ENCODE measurements at regions not wholly inside any gene's neighbourhood (a gene's known extent, or its start where the extent isn't known, plus 50 kb on each side); places are given as distances from the start of the nearest gene placed in this dataset.

DNA sequence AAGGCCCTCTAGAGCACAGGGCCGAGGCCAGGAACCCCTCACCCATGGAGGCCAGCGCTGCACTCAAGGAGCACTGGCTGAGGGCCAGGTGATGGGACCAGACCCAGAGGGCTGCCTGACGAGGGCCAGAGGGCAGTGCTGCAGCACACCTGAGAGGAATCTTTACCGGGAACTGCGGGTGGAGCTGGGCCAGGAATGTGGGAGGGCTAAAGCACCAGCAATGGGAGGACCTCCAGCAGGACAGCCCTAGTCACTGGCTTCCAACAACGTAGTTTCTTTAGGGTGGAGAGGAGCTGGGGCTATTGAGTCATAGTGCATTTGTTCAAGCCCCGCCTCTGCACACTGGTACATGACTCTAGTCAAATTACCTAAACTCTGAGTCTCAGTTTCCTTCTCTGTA, 143.4 kb downstream of the TMEM17 start:
- H3K4me3 ChIP-seq (ENCODE audit: low read depth, low read length) = no peak overlapping the region
- TF ChIP-seq, protein P1, sequence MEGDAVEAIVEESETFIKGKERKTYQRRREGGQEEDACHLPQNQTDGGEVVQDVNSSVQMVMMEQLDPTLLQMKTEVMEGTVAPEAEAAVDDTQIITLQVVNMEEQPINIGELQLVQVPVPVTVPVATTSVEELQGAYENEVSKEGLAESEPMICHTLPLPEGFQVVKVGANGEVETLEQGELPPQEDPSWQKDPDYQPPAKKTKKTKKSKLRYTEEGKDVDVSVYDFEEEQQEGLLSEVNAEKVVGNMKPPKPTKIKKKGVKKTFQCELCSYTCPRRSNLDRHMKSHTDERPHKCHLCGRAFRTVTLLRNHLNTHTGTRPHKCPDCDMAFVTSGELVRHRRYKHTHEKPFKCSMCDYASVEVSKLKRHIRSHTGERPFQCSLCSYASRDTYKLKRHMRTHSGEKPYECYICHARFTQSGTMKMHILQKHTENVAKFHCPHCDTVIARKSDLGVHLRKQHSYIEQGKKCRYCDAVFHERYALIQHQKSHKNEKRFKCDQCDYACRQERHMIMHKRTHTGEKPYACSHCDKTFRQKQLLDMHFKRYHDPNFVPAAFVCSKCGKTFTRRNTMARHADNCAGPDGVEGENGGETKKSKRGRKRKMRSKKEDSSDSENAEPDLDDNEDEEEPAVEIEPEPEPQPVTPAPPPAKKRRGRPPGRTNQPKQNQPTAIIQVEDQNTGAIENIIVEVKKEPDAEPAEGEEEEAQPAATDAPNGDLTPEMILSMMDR (IDR thresholded peaks at IDR 0.05; ENCODE audit: low read depth, low read length) = no peak
- in situ Hi-C loops (cut with HindIII; ENCODE audit: low sequenced_read_pairs) = no loop called here
- no peak for DNase-seq (ENCODE audit: low read depth, low spot score)

DNA sequence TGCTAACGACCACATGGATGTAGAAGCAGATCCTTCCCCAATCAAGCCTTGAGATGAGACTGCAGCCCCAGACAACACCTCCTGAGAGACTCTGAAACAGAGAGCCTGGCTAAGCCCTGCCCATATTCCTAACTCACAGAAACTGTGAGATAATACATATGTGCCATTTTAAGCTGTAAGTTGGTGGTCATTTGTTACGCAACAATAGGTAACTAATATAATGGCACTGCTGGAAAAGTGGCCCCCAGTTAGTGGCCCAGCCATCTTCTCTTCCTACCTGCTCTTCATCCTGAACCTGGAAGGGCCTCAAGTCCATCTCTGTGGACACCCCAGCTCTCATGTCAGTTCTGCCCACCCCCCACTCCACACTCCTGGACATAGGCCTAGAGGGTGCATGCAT, 144.0 kb downstream of the TMEM17 start:
- H3K4me3 ChIP-seq (ENCODE audit: low read depth, low read length) = no peak overlapping the region
- in situ Hi-C loops (cut with HindIII; ENCODE audit: low sequenced_read_pairs) = no loop called here
- TF ChIP-seq, protein P1 (IDR thresholded peaks at IDR 0.05; ENCODE audit: low read depth, low read length) = no peak
- DNase-seq (ENCODE audit: low read depth, low spot score) = no peak

DNA sequence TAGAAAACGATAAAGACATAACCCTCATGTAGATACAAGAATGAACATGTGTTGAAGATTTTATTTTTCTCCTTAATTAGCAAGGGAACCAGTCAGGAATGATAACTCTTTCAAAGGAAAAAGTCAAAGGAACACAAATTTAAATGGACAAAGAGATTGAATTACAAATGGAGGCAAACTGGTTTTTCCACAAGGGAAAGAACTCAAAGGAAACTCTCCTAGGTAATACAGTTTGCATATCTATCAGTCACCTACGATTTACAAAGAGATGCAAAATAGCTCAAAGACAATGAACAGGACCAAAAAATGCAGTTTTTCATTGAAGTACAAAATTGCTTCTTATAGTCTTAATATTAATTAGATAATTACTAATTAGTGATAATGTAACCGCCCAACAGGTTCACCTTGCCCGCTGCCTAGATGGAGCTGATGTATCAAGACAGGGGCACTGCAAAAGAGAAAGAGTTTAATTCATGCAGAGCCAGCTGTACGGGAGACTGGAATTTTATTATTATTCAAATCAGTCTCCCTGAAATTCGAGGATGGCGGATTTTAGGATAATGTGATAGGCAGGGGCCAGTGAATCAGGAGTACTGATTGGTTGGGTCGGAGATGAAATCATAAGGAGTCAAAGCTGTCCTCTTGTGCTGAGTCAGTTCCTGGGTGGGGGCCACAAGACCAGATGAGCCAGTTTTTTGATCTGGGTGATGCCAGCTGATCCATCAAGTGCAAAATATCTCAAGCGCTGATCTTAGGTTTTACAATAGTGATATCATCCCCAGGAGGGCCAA, 151.0 kb downstream of the TMEM17 start:
- DNase-seq (ENCODE audit: low read depth, low spot score) = no peak
- no peak overlapping the region for H3K4me3 ChIP-seq (ENCODE audit: low read depth, low read length)
- in situ Hi-C loops (cut with HindIII; ENCODE audit: low sequenced_read_pairs) = no loop called here
- TF ChIP-seq, protein P1 (IDR thresholded peaks at IDR 0.05; ENCODE audit: low read depth, low read length) = no peak

DNA sequence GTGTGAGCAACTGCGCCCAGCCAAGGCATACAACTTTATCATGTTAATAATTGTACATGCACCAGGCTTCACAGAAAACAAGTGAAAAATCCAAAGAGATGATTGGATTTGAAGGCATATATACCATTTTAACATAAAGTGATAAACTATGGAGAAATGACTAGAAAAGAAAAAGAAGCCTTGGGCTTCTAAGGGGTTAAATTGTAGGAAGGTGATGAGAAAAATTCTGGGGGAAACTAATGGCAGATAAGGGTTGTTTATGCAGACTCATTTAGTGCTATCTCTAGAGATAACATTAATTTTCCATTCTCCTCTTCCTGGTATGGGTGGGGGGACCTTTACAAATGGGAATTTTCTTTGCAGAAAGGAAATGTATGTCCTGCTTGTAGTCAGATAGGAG, 154.0 kb downstream of the TMEM17 start:
- H3K4me3 ChIP-seq (ENCODE audit: low read depth, low read length) = no peak overlapping the region
- no peak for DNase-seq (ENCODE audit: low read depth, low spot score)
- in situ Hi-C loops (cut with HindIII; ENCODE audit: low sequenced_read_pairs) = no loop called here
- TF ChIP-seq, protein P1 (IDR thresholded peaks at IDR 0.05; ENCODE audit: low read depth, low read length) = no peak

DNA sequence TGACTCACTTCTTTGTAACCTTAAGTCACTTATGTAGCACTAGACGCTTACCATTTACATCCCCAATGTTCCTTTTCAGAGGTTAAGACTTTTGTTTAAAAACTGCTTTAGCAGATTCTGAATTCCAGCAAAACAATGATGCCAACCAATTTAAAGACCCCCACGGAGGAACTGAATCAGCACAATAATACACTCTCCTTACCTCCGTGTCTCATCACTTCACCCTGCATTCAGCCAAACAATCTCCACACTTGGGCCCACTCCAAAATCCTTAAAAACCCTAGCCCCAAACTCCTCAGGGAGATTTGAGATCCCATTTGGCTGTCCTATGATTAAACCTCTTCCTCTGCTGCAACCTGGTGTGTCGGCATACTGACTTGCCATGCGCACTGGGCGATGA, 153.9 kb downstream of the B3GNT2 start:
- in situ Hi-C loops (cut with HindIII; ENCODE audit: low sequenced_read_pairs) = no loop called here
- TF ChIP-seq, protein P1 (IDR thresholded peaks at IDR 0.05; ENCODE audit: low read depth, low read length) = no peak
- no peak overlapping the region for H3K4me3 ChIP-seq (ENCODE audit: low read depth, low read length)
- DNase-seq (ENCODE audit: low read depth, low spot score) = no peak

DNA sequence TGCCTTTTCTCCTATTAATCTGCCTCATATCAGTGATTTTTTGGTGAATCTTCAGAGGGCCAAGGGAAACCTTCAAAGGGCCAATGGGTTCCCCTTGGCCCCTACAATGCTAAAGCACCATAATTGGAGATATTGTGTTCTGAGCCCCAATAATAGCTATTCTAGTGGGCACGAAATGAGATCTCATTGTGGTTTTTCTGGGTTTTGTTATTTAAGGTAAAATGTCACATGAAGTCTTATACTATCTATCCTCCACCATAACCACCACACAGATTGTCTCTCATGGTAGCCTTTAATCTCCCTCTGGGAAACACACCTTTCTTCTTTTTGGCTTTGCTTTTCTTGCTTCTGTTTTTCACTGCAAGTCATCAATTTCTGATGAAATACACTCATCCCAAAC, 152.8 kb downstream of the B3GNT2 start:
- in situ Hi-C loops (cut with HindIII; ENCODE audit: low sequenced_read_pairs) = no loop called here
- DNase-seq (ENCODE audit: low read depth, low spot score) = no peak
- TF ChIP-seq, protein P1 (IDR thresholded peaks at IDR 0.05; ENCODE audit: low read depth, low read length) = no peak
- no peak overlapping the region for H3K4me3 ChIP-seq (ENCODE audit: low read depth, low read length)

Data from astrocyte of the spinal cord (primary cell).